Stimulated activated naive CD8-positive, alpha-beta T cell treated with anti-CD3 and anti-CD28 coated beads, Interleukin-15, Interleukin-2, amounts not matched to agents 100 U/mL and 50 U/mL, for 24 hours (primary cell): ENCODE measurements at regions not wholly inside any gene's neighbourhood (a gene's known extent, or its start where the extent isn't known, plus 50 kb on each side); places are given as distances from the start of the nearest gene placed in this dataset.

ENCODE experiments used
- ATAC-seq: fragments of 150-1000 bp; cut with Tn5 transposase; one replicate; pipeline ENCODE4 v1.10.0; 2021
- DNase-seq: peaks from one replicate; pipeline ENCODE4 v3.0.0; 2021

GRCh38 chr6:14434916-14435690 is 317.5 kb downstream of the CD83 start:
- DNase-seq (no peak), ATAC-seq (no peak)

- DNase-seq = no peak
- ATAC-seq = no peak
Observed at GRCh38 chr6:14436592-14437132, 319.1 kb downstream of the CD83 start.

- DNase-seq (no peak), ATAC-seq (no peak)
Observed at GRCh38 chr6:14439419-14439818, 321.8 kb downstream of the CD83 start.

- ATAC-seq (no peak), DNase-seq (no peak)
Observed at GRCh38 chr6:14440215-14440910, 322.8 kb downstream of the CD83 start.

- no peak for ATAC-seq
- no peak for DNase-seq
Observed at GRCh38 chr6:14440940-14441781, 323.6 kb downstream of the CD83 start.

- no peak for DNase-seq
Observed at GRCh38 chr6:14442242-14442641, 324.7 kb downstream of the CD83 start.

GRCh38 chr6:14443629-14444268 is 326.2 kb downstream of the CD83 start:
- ATAC-seq (no peak), DNase-seq (no peak)

More at GRCh38 chr6:14442242-14442641, 324.7 kb downstream of the CD83 start:
- ATAC-seq = no peak

GRCh38 chr6:14444295-14444972 is 326.9 kb downstream of the CD83 start:
- no peak for ATAC-seq
- no peak for DNase-seq

- ATAC-seq (no peak), DNase-seq (no peak)
Observed at GRCh38 chr6:14447240-14447639, 329.7 kb downstream of the CD83 start.

GRCh38 chr6:14448246-14448645 is 330.7 kb downstream of the CD83 start:
- ATAC-seq = no peak

GRCh38 chr6:14450133-14450504 is 332.5 kb downstream of the CD83 start:
- no peak for ATAC-seq
- no peak for DNase-seq

More at GRCh38 chr6:14448246-14448645, 330.7 kb downstream of the CD83 start:
- DNase-seq = no peak

GRCh38 chr6:14450578-14450977 is 333.0 kb downstream of the CD83 start:
- DNase-seq = no peak
- ATAC-seq = no peak

GRCh38 chr6:14451594-14452374 is 334.2 kb downstream of the CD83 start:
- DNase-seq (no peak), ATAC-seq (no peak)

- ATAC-seq (peak; percentile 78), DNase-seq (peak; percentile 63)
Observed at GRCh38 chr6:14452567-14453527, 335.3 kb downstream of the CD83 start.

GRCh38 chr6:14453712-14454472 is 336.3 kb downstream of the CD83 start:
- ATAC-seq = no peak
- no peak for DNase-seq

- ATAC-seq = no peak
- peak; percentile 42 for DNase-seq
Observed at GRCh38 chr6:14454473-14454775, 336.9 kb downstream of the CD83 start.

GRCh38 chr6:14455427-14455826 is 337.9 kb downstream of the CD83 start:
- ATAC-seq (peak; percentile 14), DNase-seq (no peak)

GRCh38 chr6:14455876-14456648 is 338.5 kb downstream of the CD83 start:
- ATAC-seq = no peak

More at GRCh38 chr6:14455876-14456648, 338.5 kb downstream of the CD83 start:
- DNase-seq = no peak
